GM13977 (cell line): ENCODE measurements at regions not wholly inside any gene's neighbourhood (a gene's known extent, or its start where the extent isn't known, plus 50 kb on each side); places are given as distances from the start of the nearest gene placed in this dataset.

ENCODE experiments used
- DNase-seq: peaks from one replicate; pipeline ENCODE4 v3.0.0; 2012; ENCODE audit warnings: low spot score
- CTCF ChIP-seq: IDR thresholded peaks from 2 replicates; pipeline ENCODE4 v1.5.1; 2012; ENCODE audit warnings: mild to moderate bottlenecking, control low read depth; ENCODE audit not compliant: insufficient read depth; ENCODE audit errors: extremely low read depth, missing control alignments
- in situ Hi-C: fragments of 300-500 bp; cut with MboI; formaldehyde crosslinking; loops from one replicate; pipeline ENCODE4 v1.12.0; 2022; ENCODE audit warnings: low sequenced_read_pairs, low pct_unique_long_range_greater_than_20kb, mixed read lengths, inconsistent platforms; ENCODE audit not compliant: unreplicated experiment

GRCh38 chr4:27518876-27519275, 658.2 kb downstream of the STIM2 start:
- in situ Hi-C loops = no loop called here
- DNase-seq = no peak
- TF ChIP-seq CTCF = no peak

GRCh38 chr4:27524224-27524623, 663.6 kb downstream of the STIM2 start:
- no peak for TF ChIP-seq CTCF
- in situ Hi-C loops = no loop called here
- no peak for DNase-seq

- in situ Hi-C loops = no loop called here
- no peak for TF ChIP-seq CTCF
- no peak for DNase-seq
These were observed 673.8 kb downstream of the STIM2 start for GRCh38 chr4:27534488-27534887.

GRCh38 chr4:27568236-27568951, 707.8 kb downstream of the STIM2 start:
- in situ Hi-C loops = no loop called here
- no peak for DNase-seq
- no peak for TF ChIP-seq CTCF

GRCh38 chr4:27568952-27569319, 708.3 kb downstream of the STIM2 start:
- in situ Hi-C loops = no loop called here
- TF ChIP-seq CTCF = no peak
- no peak for DNase-seq

GRCh38 chr4:27574743-27575142, 714.1 kb downstream of the STIM2 start:
- in situ Hi-C loops = no loop called here
- TF ChIP-seq CTCF = no peak
- no peak for DNase-seq
